ENCODE measurements at regions not wholly inside any gene's neighbourhood (a gene's known extent, or its start where the extent isn't known, plus 50 kb on each side); places are given as distances from the start of the nearest gene placed in this dataset.
A peak's percentile ranks its signal among the peaks of the same experiment; 100 is the strongest.

DNA sequence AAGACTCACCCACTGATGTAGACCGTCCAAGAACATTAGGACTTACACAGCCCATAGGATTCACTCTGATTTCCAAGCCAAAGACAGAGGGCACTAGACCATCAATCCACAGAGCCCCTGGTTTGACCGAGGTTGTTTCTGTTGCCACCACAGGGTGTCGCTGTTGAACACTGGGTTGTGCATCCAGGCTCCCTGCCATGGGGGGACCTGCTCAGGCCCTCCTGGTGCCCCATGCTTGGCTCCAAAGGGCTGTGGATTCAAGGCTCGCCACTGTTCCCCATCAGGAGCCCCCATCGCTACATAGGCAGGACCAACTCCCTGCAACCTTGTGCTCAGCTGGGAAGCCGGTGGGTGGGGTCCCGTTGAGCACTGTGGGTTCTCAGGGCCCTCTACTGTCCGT is 128.0 kb upstream of the ANO1 start:
- no peak overlapping the region for H3K23ac ChIP-seq (ENCODE audit: insufficient read length, low read depth, low read length)
- no peaks in the 10 kb centered on the region for H3K27me3 ChIP-seq (ENCODE audit: insufficient read depth, low read length)
- H2BK120ac ChIP-seq (ENCODE audit: low read depth, low read length, poor library complexity, severe bottlenecking): no peak overlapping the region
- no peak overlapping the region for H3K56ac ChIP-seq (ENCODE audit: insufficient read length, low read depth, low read length)
- H3K18ac ChIP-seq (ENCODE audit: insufficient read length, low read depth, low read length): no peak overlapping the region
- TF ChIP-seq, protein P1, sequence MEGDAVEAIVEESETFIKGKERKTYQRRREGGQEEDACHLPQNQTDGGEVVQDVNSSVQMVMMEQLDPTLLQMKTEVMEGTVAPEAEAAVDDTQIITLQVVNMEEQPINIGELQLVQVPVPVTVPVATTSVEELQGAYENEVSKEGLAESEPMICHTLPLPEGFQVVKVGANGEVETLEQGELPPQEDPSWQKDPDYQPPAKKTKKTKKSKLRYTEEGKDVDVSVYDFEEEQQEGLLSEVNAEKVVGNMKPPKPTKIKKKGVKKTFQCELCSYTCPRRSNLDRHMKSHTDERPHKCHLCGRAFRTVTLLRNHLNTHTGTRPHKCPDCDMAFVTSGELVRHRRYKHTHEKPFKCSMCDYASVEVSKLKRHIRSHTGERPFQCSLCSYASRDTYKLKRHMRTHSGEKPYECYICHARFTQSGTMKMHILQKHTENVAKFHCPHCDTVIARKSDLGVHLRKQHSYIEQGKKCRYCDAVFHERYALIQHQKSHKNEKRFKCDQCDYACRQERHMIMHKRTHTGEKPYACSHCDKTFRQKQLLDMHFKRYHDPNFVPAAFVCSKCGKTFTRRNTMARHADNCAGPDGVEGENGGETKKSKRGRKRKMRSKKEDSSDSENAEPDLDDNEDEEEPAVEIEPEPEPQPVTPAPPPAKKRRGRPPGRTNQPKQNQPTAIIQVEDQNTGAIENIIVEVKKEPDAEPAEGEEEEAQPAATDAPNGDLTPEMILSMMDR (conservative IDR thresholded peaks at IDR 0.05): peak; percentile 97
- Mint-ChIP-seq H3K27me3 (ENCODE audit: low read depth) (peaks cover 12% of the 10 kb centered on the region), H3K27ac (no peak overlapping the region), H3K4me1 (peaks cover 22 to 25% of the 10 kb centered on the region in 2 experiments), H3K4me3 (no peak overlapping the region), H3K9me3 (peaks cover 4 to 9% of the 10 kb centered on the region in 2 experiments; a peak in 3 of 5 replicates), H3K36me3 (ENCODE audit: insufficient read depth in 1 of 3, low read depth in 3 of 3) (peaks cover 0 to 3% (median 0%) of the 10 kb centered on the region in 3 experiments; a peak in 2 of 7 replicates)
- H4K8ac ChIP-seq (replicated peaks; ENCODE audit: insufficient read length, low read depth, low read length): no peak overlapping the region
- no CpG with 5 or more reads among the region's 8 CpGs for WGBS (ENCODE audit: extremely low coverage, insufficient read length, low lambda C conversion rate)
- H2BK15ac ChIP-seq (ENCODE audit: low read depth, low read length): no peak overlapping the region
- no peak overlapping the region for H3K27ac ChIP-seq (ENCODE audit: insufficient read length, low read depth, low read length)
- H3T11ph ChIP-seq (ENCODE audit: low read length): no peak overlapping the region
- H3K4me2 ChIP-seq (ENCODE audit: insufficient read depth, insufficient read length, low read length): no peak overlapping the region
- H4K91ac ChIP-seq (ENCODE audit: insufficient read length, low read depth, low read length): no peak overlapping the region
- H2BK5ac ChIP-seq (ENCODE audit: insufficient read length, low read length): no peak overlapping the region
- no peaks in the 10 kb centered on the region for H3K9me3 ChIP-seq (ENCODE audit: control insufficient read depth, low read depth, low read length)
- H3K23me2 ChIP-seq (ENCODE audit: insufficient read length, low read depth, low read length, poor library complexity, severe bottlenecking): no peaks in the 10 kb centered on the region
- no peaks in the 10 kb centered on the region for H3K79me1 ChIP-seq (ENCODE audit: insufficient read depth, low read depth, low read length, poor library complexity, severe bottlenecking)
- no peak overlapping the region for H4K5ac ChIP-seq (ENCODE audit: insufficient read length, low read depth, low read length)
- no peak overlapping the region for H2BK12ac ChIP-seq (ENCODE audit: insufficient read length, low read depth, low read length)
- no peaks in the 10 kb centered on the region for H3K4me1 ChIP-seq (ENCODE audit: insufficient read depth, low read length)
- no peak overlapping the region for H2BK20ac ChIP-seq (ENCODE audit: low read depth, low read length, poor library complexity, severe bottlenecking)
- no peak overlapping the region for H3K4ac ChIP-seq (ENCODE audit: low read depth, low read length)
- no peak overlapping the region for H2AK5ac ChIP-seq (ENCODE audit: insufficient read length, low read length)
- H3K79me2 ChIP-seq (ENCODE audit: insufficient read depth, low read length): no peaks in the 10 kb centered on the region
- peak; percentile 85 for DNase-seq
- no peak overlapping the region for H3K9ac ChIP-seq (ENCODE audit: extremely low read depth, insufficient read length, low read length)
- no peaks in the 10 kb centered on the region for H4K20me1 ChIP-seq (ENCODE audit: control insufficient read depth, insufficient read depth, insufficient read length)
- H2AFZ ChIP-seq (ENCODE audit: low read length): no peak overlapping the region
- H3K14ac ChIP-seq (ENCODE audit: insufficient read depth, low read length): no peak overlapping the region
